ENCODE measurements at regions not wholly inside any gene's neighbourhood (a gene's known extent, or its start where the extent isn't known, plus 50 kb on each side); places are given as distances from the start of the nearest gene placed in this dataset.

DNA sequence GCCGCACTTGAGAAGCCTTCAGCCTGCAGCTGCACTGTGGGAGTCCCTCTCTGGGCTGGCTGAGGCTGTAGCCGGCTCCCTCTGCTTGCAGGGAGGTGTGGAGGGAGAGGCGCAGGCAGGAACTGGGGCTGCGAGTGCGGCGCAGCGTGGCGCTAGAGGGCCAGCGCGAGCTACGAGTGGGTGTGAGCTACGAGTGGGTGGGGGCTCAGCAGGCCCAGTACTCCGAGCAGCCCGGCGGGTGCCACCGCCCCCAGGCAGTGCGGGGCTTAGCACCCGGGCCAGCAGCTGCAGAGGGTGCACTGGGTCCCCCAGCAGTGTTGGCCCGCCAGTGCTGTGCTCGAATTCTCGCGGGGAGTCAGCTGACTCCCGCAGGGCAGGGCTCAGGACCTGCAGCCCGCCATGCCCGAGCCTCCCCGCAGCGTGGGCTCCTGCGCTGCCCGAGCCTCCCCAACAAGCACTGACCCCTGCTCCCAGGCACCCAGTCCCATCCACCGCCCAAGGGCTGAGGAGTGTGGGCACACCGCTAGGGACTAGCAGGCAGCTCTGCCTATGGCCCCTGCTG lies 1620.1 kb downstream of the BRINP3 start:
- DNase-seq (ENCODE audit: low spot score): no peak

DNA sequence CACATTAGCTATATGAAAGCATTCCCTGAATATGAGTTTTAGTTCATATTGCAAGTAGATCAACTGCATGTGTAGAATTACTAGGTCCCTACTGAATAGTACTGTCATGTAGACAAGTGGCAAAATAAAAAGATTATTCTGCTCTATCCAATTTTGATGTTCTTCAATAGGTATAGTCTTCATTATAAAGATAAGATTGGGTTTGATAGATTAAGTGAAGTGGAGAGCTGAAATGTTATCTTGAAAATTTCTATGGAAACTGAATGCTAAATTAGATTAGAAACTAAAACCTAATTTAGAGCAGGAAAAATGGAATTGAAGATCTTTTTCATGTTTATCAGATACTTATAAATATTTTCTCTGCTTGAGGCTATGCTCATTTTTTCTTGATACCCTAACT lies 1610.0 kb downstream of the BRINP3 start:
- DNase-seq (ENCODE audit: low spot score): no peak

DNA sequence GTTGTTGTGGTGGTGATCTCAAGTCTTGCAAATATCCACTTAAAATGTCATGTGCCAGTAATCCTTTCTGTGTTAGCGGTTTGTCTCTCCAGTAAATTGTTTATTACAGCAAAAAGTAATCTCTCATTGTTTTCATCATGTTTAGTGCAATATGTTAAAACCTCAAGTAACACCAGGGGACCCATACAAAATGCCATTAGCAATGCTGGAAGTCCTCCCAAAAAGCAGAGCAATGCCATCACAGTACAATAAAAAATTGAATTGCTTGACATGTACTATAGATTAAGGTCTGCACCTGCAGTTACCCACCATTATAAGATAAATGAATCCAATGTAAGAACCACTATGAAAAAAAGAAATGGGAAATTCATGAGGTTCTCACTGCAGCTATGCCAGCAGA lies 1606.5 kb downstream of the BRINP3 start:
- no peak for DNase-seq (ENCODE audit: low spot score)

DNA sequence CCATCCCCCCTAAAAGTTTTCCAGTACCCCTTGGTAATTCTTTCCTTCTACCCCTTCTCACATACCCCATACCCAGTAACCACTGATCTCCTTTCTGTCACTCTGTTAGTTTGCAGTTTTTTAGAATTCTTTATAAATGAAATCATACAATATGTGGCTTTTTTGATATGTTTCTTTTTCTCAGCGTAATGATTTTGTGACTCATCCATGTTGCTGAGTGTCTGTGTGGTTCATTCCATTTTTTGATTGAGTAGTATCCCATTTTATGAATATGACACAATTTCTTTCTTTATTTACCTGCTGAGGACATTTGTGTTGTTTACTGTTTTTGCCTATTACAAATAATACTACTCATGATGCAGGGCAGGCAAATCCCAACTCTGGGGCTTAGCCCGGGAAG lies 1605.3 kb downstream of the BRINP3 start:
- no peak for DNase-seq (ENCODE audit: low spot score)

DNA sequence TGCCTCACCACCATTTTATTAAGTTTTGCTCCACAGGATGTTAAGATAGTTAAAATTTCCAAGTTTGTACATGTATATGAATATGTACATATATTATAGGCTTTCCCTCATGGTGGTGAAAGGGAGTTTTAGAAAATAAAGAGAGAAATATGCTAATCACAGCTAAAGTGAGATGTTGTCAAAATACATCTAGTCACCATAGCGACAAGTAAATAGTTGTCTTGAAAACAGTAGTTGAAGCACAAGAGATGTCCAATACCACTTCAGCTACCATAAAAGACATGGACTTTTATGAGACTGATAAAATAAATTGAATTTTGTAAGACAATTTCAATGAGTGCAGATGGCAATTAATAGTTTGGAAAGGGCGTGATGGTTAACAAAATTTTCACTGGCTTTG lies 1600.0 kb downstream of the BRINP3 start:
- no peak for DNase-seq (ENCODE audit: low spot score)

DNA sequence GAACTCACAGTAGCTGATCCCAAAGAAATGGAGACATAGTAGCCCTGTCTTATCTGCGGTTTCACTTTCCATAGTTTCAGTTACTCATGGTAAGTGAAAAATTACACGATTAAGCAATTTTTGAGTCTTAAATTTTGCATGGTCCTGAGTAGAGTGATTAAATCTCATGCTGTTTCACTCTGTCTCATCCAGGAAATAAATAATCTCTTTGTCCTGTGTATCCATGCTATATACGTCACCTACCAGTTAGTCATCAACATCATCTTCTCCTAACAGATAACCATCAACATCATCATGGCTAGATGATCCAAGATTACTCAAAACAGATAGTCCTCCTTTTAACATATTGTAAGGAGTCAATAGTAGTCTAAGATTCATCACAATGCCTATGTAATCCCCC lies 1589.3 kb downstream of the BRINP3 start:
- no peak for DNase-seq (ENCODE audit: low spot score)

DNA sequence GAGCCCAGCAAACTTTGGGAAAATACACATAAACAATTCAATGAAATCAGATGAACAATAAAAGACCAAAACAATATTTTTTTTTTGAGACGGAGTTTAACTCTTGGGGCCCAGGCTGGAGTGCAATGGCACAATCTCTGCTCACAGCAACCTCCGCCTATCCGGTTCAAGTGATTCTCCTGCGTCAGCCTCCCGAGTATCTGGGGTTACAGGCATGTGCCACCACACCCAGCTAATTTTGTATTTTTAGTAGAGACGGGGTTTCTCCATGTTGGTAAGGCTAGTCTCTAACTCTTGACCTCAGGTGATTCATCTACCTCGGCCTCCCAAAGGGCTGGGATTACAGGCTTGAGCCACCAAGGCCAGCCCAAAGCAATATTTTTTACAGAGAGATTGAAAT lies 1588.5 kb downstream of the BRINP3 start:
- DNase-seq (ENCODE audit: low spot score): no peak

DNA sequence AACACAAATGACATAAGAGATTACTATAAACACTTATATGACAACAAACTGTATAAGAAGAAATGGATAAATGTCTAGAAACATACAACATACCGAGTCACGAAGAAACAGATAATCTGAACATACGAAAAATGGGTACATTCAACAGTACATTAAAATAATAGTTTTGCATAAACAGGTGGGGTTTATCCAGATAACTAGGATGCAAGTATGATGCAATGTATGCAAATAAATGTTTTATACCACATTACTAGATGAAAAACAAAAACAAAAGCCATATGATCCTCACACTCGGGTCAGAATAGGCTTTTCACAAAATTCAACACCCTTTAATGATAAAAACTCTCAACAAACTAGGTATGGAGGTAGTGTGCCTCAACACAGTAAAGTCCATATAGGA lies 1585.7 kb downstream of the BRINP3 start:
- no peak for DNase-seq (ENCODE audit: low spot score)

DNA sequence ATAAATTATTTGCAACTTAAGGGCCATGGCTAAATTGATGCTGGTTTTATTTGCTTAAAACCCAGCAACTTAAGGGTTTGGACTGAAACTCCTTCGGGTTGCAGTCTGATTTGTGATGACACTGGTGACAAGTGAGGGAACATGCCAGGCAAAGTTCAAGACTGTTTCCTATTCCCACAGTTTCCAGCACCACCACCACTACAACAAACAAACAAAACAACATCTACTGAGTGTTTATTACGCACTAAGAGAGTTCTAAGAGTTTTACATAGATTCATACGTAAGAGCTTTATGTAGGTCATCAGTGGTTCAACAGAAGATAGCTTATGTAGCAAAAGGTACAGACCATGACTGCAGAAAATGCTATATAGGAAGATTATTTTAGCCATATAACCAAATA lies 1582.1 kb downstream of the BRINP3 start:
- no peak for DNase-seq (ENCODE audit: low spot score)

DNA sequence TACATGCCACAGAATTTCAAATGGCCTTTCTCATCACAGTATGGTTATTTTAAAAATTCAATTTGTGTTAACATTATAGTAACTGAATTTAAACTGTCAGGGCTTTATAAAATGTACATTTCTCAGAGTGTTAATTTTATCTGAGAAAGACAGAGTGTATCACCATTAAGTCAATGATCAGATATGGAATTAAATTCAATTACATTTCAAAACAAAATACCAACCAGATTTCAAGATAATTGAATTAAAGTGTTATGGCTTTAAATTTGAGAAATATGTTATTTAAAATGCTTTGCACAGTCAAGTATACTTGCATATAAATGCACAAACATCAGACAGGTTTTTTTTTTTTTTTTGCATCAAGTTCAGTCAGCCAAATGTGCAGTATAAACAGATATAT lies 1574.4 kb downstream of the BRINP3 start:
- DNase-seq (ENCODE audit: low spot score): no peak

DNA sequence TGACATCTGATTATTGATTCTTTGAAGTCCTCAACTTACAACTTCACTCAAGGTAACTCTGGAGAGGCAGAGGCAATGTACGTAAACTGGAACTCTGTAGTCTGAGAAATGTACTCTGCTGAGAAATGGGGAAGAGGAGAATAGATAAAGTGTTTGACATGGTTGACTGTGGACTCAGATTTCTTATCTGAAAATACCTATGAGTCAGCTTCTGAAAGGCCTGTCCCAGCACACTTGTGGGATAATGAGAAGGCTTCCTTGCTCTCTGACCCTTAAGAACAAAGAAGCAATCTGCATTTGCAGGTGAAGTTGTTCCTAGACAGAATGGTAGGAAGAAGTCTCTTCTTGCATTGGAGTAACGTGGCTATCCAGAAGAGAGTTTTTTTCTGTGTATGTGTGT lies 1573.5 kb downstream of the BRINP3 start:
- DNase-seq (ENCODE audit: low spot score): no peak

DNA sequence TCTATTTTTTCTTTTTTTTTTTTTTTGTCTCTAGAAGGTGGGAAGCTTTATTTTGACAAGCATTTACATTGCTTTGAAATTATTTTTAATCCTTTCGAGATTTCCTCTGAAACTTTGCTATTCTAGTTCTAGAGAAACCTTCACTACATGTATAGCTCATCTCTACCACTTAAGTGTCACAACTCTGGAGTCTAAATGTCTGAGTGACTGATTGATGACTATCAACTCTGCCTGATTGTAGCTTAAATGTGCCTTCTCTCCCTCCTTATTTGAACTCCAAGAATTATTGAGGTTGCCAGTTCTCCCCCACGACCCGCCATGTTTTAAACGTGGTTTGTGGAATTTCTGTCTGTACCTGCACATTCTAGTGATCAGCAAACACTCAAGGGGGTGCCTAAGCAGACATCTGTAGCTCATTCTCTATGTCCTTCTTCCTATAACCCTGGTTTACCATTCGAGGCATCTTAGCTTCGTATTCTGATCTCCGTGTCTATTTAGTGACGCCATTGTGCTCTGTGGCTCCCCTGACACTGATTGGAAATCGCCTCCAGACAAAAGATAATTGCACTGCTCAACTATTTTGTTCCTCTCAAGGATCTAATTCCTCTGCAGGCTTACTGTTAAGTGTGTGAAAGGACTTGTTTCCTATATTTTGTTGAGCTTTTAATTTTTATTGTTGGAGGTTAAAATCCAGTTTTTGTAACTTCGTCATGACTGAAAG lies 1570.6 kb downstream of the BRINP3 start:
- DNase-seq (ENCODE audit: low spot score): no peak

DNA sequence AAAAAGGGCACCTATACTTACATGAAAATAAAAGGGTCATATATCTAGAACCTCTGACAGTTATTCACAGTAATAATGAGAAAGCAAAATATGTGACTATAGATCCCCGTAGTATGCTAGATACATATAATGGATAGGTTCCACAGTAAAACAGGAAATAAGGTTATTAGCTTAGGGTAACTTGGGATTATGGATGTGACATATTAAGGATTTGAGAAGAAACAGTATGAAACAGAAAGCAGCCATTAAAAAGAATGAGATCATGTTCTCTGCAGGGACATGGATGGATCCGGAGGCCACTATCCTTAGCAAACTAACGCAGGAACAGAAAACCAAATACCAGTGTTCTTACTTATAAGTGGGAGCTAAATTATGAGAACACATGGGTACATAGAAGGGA lies 1547.3 kb downstream of the BRINP3 start:
- no peak for DNase-seq (ENCODE audit: low spot score)

DNA sequence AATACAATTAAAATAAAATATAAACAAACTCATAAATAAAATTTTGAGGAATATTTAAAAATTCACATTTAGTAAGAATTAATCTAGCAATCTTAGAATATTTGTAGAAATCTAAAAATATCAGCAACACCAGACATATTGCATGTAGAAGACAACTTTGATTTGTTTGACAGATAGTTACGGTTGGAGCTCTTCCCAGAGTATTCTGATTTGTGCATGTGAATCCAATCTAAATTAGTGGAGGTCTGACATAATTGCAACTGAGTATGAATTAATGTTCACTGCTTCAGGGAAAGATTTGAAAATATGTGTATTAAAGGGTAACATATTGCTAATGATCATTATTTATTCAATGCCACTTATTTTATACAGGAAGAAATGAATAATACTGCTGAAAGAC lies 1546.2 kb downstream of the BRINP3 start:
- no peak for DNase-seq (ENCODE audit: low spot score)

DNA sequence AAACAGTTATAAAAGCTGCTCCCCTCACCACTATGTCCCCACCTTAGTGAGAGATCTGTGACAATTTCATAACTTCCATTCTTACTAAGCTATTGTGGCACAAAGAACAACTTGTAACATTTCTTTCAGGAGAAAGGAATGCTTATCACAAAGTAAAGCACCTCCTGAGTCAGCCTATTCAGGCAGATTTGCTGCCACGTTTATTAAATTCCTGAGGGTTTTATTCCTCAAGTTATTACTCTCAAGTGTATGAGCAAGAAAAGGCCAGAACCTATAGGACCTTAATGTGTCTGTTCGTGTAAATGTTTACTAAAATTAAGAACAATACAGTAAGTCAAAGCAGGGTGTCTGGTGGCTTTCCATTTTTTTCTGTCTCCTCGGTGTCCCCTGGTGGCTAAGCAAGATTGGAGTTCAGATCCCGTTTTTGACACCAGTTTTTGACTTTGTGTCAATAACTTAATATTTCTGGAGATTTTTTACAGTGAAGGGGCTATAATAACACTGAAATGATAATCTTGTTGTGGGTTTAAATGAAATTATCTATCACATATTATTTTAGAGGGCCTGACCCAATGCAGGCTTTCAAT lies 1539.6 kb downstream of the BRINP3 start:
- DNase-seq (ENCODE audit: low spot score): no peak

DNA sequence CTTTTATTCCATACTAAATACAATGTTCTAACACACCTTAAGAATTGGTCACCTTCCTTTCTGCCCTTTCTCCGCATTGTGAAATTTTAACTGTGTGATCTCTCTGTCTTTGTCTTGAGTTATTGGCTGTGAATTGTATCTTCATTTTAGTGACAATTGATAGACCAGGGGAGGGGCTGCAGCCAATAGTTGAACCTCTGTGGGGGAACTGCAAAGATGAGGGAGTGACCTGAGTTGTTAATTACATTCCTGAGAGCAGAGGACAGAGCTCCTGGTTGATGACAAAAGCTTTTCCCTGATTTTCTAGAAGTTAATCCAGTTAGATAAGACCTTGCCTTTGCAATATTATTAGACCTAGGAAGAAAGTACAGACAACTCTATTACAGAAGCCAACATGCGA lies 1535.7 kb downstream of the BRINP3 start:
- DNase-seq (ENCODE audit: low spot score): no peak

DNA sequence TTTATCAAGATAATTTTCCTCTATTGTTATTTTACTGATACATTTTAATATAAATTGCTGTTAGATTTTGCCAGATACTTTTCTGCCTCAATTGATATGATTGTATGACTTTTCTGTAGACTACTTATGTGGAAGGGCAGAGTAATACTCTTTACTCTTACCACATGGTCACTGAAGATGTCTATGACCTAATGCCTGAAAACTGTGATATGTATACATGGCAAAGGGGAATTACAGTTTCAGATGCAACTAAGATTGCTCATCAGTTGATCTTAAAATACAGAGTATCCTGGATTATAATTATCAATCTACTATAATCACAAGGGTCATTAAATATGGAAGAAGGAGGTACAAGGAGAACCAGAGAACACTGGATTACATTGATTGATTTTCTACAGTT lies 1528.0 kb downstream of the BRINP3 start:
- no peak for DNase-seq (ENCODE audit: low spot score)

DNA sequence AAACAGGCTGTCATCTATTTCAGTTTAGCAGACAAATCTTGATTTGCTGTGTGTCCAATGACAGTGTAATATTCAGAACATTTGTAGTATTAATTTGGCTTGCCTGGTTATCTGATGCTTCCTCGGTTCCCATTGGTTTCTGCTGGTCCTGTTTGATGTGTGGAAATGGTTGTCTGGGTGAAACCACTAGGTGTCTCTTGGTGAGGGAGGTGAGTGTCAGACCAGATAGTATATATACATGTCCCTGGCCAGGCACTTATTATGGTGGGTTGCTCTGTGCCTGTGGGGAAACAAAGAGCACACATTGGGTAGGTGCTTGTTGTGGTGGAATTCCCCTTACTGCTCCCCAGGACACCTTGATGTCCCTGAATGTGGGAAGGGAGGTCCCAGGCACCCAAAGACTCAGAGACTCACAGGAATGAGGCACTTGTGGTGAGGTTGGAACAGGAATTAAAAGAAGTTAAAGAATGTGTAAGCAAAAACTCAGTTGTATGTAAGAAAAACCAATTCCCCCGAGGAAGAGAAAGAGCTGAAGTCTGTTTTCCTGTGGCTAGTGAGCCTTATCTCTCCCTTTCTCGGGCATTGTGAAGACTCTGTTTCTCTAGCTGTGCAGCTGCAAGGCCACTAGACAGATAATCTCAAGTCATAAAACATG lies 1519.1 kb downstream of the BRINP3 start:
- DNase-seq (ENCODE audit: low spot score): no peak

DNA sequence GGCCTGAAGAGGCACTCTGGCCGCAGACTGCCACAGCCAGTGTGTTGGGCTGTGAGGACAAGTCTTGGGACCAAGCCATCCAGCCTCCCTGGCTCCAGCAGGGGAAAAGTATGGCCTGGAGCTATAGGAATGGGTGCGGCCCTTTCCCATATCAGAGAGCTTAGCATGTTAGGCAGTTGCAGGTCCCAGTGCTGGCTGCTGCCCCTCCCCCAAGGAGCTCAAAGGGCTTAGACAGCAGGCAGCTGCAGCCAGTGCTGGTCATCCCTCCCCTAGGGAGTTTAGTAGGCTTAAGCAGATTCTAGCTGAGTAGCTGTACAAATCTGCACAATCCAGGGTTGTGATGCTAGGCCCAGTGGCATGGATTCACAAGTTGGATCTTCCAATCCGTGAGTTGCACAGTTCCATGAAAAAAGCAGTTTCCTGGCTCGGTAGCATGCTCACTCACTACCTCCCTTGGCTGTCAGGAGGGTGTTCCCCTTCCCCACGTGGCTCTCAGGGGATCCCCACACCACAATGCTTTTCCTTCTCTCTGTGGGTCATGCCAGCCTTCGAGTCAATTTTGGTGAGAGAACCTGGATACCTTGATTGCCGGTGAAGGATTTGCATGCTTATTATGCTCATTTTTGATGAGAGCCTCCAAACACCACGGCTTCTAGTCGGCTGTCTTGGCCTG lies 1490.8 kb downstream of the BRINP3 start:
- DNase-seq (ENCODE audit: low spot score): no peak

DNA sequence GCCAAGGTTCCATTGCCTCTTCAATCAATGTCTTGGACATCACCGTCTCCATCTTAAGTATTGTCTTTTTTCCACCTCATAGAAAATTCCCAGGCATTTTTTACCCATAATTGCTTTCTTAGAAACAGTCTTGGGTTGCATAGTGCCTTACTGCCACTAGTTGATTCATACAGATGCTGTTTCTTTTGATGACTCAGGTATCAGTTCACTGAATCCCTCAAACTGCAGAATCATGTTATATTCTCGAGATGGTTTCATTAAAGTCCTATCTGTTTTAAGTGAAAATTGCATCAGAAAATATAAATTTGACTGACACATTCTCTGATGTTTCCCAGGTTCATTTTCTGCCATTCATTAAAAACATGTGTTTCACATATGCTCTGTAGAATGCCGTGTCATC lies 1489.1 kb downstream of the BRINP3 start:
- DNase-seq (ENCODE audit: low spot score): no peak

DNA sequence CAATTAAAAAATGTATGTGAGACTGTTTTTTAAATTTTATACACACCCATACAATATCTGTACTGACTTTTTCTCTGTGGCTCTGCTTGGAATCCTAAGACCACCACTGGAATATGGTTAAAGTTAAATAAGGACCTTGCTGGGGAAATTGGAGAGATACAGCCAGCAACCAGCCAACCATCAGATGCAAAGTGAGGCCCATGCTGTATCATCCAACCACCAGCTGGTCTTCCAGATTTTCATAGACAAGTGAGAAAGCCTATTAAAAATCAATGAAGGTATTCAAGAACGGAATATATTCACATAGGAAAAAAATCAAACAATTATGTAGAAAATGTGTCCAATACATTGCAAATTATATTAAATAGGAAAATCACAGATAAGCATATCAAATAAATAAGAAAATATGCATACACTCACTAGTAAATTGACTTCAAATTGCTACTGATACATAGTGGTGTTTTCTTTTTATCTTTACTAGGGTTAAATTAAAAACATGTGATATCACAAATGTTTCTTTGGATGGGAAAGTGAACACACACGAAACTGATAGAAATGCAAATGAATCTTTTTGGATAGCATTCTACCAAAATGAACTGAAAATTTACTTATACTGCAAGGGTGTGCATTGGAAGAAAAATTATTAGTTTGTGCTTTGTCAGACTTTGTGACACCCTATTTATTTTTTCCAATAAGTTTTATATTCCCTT lies 1486.3 kb downstream of the BRINP3 start:
- no peak for DNase-seq (ENCODE audit: low spot score)

DNA sequence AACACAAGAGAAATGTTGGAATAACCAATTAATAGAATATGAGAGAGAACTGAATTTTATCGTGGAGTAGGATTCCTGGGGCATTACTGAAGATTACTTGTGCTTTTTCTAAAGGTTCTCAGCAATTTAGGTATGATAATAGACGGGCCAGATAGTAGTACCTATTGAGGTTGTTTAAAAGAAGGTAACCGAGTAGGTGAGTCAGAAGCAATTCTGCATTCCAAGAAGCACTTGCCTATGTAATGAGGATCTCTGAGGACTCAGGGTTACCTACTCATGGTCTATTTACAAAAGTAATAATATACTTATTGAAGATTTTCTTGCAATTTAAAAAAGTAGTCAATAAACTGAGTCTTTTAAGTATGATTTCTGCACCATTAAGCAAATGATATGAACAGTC lies 1469.8 kb downstream of the BRINP3 start:
- DNase-seq (ENCODE audit: low spot score): no peak

Data from SW480 (cell line).